Glutamatergic neuron (in vitro differentiated cells): ENCODE measurements at regions not wholly inside any gene's neighbourhood (a gene's known extent, or its start where the extent isn't known, plus 50 kb on each side); places are given as distances from the start of the nearest gene placed in this dataset.

ENCODE experiments used
- DNase-seq: peaks from one replicate; pipeline ENCODE4 v3.0.0; 2022
- H3K27ac Mint-ChIP-seq: one replicate; pipeline ENCODE4 v1.8.0; 2020; ENCODE audit warnings: mild to moderate bottlenecking, mixed read lengths, inconsistent platforms; ENCODE audit not compliant: unreplicated experiment
- H3K27me3 Mint-ChIP-seq: one replicate; pipeline ENCODE4 v1.8.0; 2020; ENCODE audit warnings: mild to moderate bottlenecking, moderate library complexity, mixed read lengths, inconsistent platforms; ENCODE audit not compliant: unreplicated experiment
- H3K36me3 Mint-ChIP-seq: one replicate; pipeline ENCODE4 v1.8.0; 2020; ENCODE audit warnings: mild to moderate bottlenecking, mixed read lengths, inconsistent platforms; ENCODE audit not compliant: unreplicated experiment
- H3K4me1 Mint-ChIP-seq: one replicate; pipeline ENCODE4 v1.8.0; 2020; ENCODE audit warnings: mild to moderate bottlenecking, low read depth, mixed read lengths, inconsistent platforms; ENCODE audit not compliant: unreplicated experiment
- H3K4me3 Mint-ChIP-seq: one replicate; pipeline ENCODE4 v1.8.0; 2020; ENCODE audit warnings: mild to moderate bottlenecking, mixed read lengths, inconsistent platforms; ENCODE audit not compliant: unreplicated experiment
- H3K9me3 Mint-ChIP-seq: one replicate; pipeline ENCODE4 v1.8.0; 2020; ENCODE audit warnings: mild to moderate bottlenecking, moderate library complexity, mixed read lengths, inconsistent platforms; ENCODE audit not compliant: unreplicated experiment
- TF ChIP-seq, protein P1 (sequence below): fragments of 200-600 bp; sonication (generic); IDR thresholded peaks from one replicate; pipeline ENCODE4 v1.5.0; 2021; ENCODE audit not compliant: partially characterized antibody, unreplicated experiment

DNA sequence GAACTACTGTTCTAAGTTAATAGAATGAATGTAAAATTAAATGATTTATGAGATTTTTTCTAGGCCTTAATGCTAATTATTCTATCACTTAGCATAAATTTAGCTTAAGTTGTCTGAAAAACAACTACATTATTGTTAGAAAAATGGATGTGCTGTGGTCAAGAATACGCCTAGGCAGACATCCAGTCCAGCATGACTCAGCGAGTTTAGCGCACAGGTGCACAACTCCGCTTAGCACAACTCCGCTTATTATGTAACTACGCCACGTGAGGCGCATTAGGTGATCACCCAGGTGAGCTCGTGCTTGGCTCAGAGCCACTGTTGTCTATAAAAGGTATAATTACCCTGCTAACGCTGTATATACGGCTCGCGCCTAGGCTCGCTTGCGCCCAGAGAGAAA is 1043.6 kb upstream of the ADGRL4 start:
- no peaks in the 10 kb centered on the region for H3K4me1 Mint-ChIP-seq
- no peak for DNase-seq
- H3K4me3 Mint-ChIP-seq = no peak overlapping the region
- H3K36me3 Mint-ChIP-seq = no peaks in the 10 kb centered on the region
- TF ChIP-seq, protein P1, sequence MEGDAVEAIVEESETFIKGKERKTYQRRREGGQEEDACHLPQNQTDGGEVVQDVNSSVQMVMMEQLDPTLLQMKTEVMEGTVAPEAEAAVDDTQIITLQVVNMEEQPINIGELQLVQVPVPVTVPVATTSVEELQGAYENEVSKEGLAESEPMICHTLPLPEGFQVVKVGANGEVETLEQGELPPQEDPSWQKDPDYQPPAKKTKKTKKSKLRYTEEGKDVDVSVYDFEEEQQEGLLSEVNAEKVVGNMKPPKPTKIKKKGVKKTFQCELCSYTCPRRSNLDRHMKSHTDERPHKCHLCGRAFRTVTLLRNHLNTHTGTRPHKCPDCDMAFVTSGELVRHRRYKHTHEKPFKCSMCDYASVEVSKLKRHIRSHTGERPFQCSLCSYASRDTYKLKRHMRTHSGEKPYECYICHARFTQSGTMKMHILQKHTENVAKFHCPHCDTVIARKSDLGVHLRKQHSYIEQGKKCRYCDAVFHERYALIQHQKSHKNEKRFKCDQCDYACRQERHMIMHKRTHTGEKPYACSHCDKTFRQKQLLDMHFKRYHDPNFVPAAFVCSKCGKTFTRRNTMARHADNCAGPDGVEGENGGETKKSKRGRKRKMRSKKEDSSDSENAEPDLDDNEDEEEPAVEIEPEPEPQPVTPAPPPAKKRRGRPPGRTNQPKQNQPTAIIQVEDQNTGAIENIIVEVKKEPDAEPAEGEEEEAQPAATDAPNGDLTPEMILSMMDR = no peak
- peaks cover 7% of the 10 kb centered on the region for H3K27me3 Mint-ChIP-seq
- H3K9me3 Mint-ChIP-seq = peaks cover 3% of the 10 kb centered on the region
- no peak overlapping the region for H3K27ac Mint-ChIP-seq

DNA sequence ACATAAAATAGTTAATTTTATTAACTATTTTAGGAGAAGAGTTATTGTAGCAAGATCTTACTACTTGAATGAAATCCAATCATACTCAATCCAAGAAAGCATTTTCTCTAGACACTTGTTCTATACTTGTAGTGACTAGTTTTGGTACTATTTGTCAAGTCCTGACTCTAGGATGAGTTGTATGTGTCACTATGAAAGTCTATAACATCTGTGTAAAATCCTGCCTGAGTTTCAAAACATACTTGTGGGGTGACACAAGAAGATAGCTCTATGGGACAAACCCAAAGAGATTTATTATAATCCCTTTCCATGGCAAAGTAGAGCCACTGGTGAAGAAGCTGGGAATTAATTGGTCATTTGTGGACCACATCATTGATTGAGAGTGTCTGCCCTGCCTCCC is 1042.2 kb upstream of the ADGRL4 start:
- TF ChIP-seq, protein P1 = no peak
- Mint-ChIP-seq H3K27ac (no peak overlapping the region), H3K9me3 (no peaks in the 10 kb centered on the region), H3K36me3 (no peaks in the 10 kb centered on the region), H3K27me3 (peaks cover 2% of the 10 kb centered on the region), H3K4me3 (no peak overlapping the region), H3K4me1 (no peaks in the 10 kb centered on the region)
- no peak for DNase-seq

DNA sequence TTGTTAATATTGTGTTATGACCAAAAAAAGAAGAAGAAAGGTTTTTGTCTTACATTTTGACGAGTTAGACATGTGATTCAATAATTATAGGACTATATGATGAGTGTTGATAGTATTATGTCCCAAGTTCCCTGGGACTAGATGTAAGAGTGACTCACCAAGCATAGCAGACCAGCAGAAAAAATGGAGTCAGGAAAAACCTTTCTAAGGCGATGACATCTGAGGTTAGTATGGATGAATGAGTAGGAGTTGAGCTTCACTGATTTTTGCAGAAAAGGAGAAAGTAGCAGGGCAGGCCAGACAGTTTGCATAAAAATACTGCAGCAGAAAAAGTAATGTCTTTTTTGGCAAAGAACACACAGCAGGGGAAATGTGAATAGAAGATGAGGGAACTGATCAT is 1041.3 kb upstream of the ADGRL4 start:
- Mint-ChIP-seq H3K36me3 (no peaks in the 10 kb centered on the region), H3K27ac (no peak overlapping the region), H3K27me3 (peaks cover 2% of the 10 kb centered on the region), H3K4me3 (no peak overlapping the region), H3K9me3 (no peaks in the 10 kb centered on the region), H3K4me1 (no peaks in the 10 kb centered on the region)
- no peak for DNase-seq
- TF ChIP-seq, protein P1 = no peak

DNA sequence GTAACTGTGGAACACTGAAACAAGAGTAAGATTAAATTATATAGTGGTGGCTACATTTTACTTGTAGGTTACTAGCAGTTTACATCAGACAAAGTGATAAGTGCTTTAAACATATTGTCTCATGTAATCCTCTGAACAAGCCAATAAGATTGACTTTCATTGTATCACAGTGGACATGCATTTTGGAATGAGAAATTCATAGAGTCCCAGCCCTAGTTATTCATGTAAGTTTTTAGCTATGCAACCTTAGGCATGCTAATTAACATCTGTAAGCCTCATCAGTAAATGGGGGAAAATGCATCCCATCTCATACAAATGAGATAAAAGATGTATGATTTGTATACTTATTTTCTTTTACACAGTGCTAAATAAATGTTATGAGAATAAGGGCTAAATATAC is 1038.1 kb upstream of the ADGRL4 start:
- Mint-ChIP-seq H3K27ac (no peak overlapping the region), H3K27me3 (no peaks in the 10 kb centered on the region), H3K36me3 (no peaks in the 10 kb centered on the region), H3K9me3 (no peaks in the 10 kb centered on the region), H3K4me1 (no peaks in the 10 kb centered on the region), H3K4me3 (no peak overlapping the region)
- TF ChIP-seq, protein P1 = no peak
- no peak for DNase-seq

DNA sequence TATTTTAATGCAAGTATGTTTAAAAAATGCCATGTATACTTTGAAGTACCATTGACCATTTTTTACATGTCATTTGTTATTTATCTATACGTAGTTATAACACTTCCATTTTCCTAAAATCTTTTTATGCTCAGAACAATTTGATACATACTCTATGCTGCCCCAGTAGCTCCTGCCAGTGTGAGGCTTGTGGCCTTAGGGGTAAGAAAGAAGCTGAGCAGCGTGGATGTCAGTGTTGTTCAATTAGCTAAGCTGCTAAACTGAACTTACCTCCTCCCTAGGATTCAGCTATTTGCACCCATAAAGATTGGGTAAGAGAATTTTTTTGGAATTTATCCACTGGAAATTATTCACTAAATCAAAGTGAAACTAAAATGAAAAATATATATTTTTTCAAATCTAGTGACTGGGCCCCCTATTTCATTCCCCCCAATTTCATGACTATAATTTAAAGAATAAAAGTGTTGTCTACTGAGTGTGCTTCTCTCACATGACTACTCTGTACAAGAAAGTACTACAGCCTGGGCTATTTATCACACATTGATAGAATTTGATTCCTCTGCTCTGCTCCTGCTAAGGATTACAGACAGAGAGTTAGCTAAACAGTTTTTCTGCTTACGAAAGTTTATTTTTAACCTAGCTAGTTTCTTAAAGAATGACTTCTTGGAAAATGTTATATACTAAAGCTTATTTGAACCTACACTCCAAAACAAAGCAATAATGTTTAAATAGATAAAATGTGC is 1030.3 kb upstream of the ADGRL4 start:
- H3K27ac Mint-ChIP-seq = no peak overlapping the region
- no peak overlapping the region for H3K4me3 Mint-ChIP-seq
- H3K9me3 Mint-ChIP-seq = no peaks in the 10 kb centered on the region
- H3K27me3 Mint-ChIP-seq = no peaks in the 10 kb centered on the region
- DNase-seq = no peak
- TF ChIP-seq, protein P1 = no peak
- H3K4me1 Mint-ChIP-seq = no peaks in the 10 kb centered on the region
- H3K36me3 Mint-ChIP-seq = no peaks in the 10 kb centered on the region
